Kasumi-1 (cell line): ENCODE measurements at regions not wholly inside any gene's neighbourhood (a gene's known extent, or its start where the extent isn't known, plus 50 kb on each side); places are given as distances from the start of the nearest gene placed in this dataset.
"Not testable (repeated sequence)": the region's sequence is repeated elsewhere in the genome, so short reads cannot be mapped to it uniquely, and the experiment has no call there.

Source experiments
- DNase-seq, 2 experiments: peaks; one replicate each; lab custom pipeline; 2025; lab: John Stamatoyannopoulos, UW

- DNase-seq = no peak
Observed at GRCh38 chr14:45976001-45976400, 675.6 kb downstream of the RPL10L start.

GRCh38 chr14:45972416-45972815, 679.2 kb downstream of the RPL10L start:
- DNase-seq = no peak

- no peak for DNase-seq
Observed at GRCh38 chr14:45970621-45971020, 681.0 kb downstream of the RPL10L start.

- no peak for DNase-seq
Observed at GRCh38 chr14:45968037-45968436, 683.5 kb downstream of the RPL10L start.

GRCh38 chr14:45949479-45949878, 696.5 kb upstream of the MIS18BP1 start:
- no peak for DNase-seq

- no peak for DNase-seq
Observed at GRCh38 chr14:45947830-45948229, 694.8 kb upstream of the MIS18BP1 start.

GRCh38 chr14:45946251-45946650, 693.2 kb upstream of the MIS18BP1 start:
- DNase-seq = no peak

GRCh38 chr14:45940318-45940717, 687.3 kb upstream of the MIS18BP1 start:
- peak in 1 of 2 experiments; percentile 2 for DNase-seq

GRCh38 chr14:45939572-45939971, 686.6 kb upstream of the MIS18BP1 start:
- no peak for DNase-seq

GRCh38 chr14:45919995-45920394, 667.0 kb upstream of the MIS18BP1 start:
- DNase-seq = not testable (repeated sequence)

- DNase-seq = no peak
Observed at GRCh38 chr14:45916340-45916953, 663.4 kb upstream of the MIS18BP1 start.

- DNase-seq = no peak
Observed at GRCh38 chr14:45907782-45908181, 654.8 kb upstream of the MIS18BP1 start.

- no peak for DNase-seq
Observed at GRCh38 chr14:45906257-45906656, 653.3 kb upstream of the MIS18BP1 start.

- DNase-seq = no peak
Observed at GRCh38 chr14:45905672-45906071, 652.7 kb upstream of the MIS18BP1 start.

- no peak for DNase-seq
Observed at GRCh38 chr14:45904314-45904713, 651.3 kb upstream of the MIS18BP1 start.

GRCh38 chr14:45902241-45902640, 649.2 kb upstream of the MIS18BP1 start:
- no peak for DNase-seq

GRCh38 chr14:45897439-45897838, 644.4 kb upstream of the MIS18BP1 start:
- DNase-seq = no peak

- DNase-seq = no peak
Observed at GRCh38 chr14:45893127-45893526, 640.1 kb upstream of the MIS18BP1 start.

- DNase-seq = no peak
Observed at GRCh38 chr14:45891417-45892080, 638.5 kb upstream of the MIS18BP1 start.

GRCh38 chr14:45888766-45889285, 635.8 kb upstream of the MIS18BP1 start:
- DNase-seq = not testable (repeated sequence)

- DNase-seq = no peak
Observed at GRCh38 chr14:45877981-45878380, 625.0 kb upstream of the MIS18BP1 start.

- no peak for DNase-seq
Observed at GRCh38 chr14:45868863-45869262, 615.9 kb upstream of the MIS18BP1 start.

GRCh38 chr14:45868377-45868776, 615.4 kb upstream of the MIS18BP1 start:
- no peak for DNase-seq
